T-helper 2 cell treated with Interferon-gamma antibody and Interleukin-4, amounts not matched to agents 5 μg/mL and 100 μg/mL, for 36 hours (primary cell): ENCODE measurements at regions not wholly inside any gene's neighbourhood (a gene's known extent, or its start where the extent isn't known, plus 50 kb on each side); places are given as distances from the start of the nearest gene placed in this dataset.
"Not testable (repeated sequence)": the region's sequence is repeated elsewhere in the genome, so short reads cannot be mapped to it uniquely, and the experiment has no call there.

ENCODE experiments used
- DNase-seq: peaks from one replicate; pipeline ENCODE4 v3.0.0; 2021; ENCODE audit warnings: low spot score
- H3K27ac Mint-ChIP-seq: one replicate; pipeline ENCODE4 v1.8.0; 2021; ENCODE audit warnings: mild to moderate bottlenecking, mixed read lengths
- H3K27me3 Mint-ChIP-seq: one replicate; pipeline ENCODE4 v1.8.0; 2021; ENCODE audit warnings: low read depth, mixed read lengths
- H3K36me3 Mint-ChIP-seq: one replicate; pipeline ENCODE4 v1.8.0; 2021; ENCODE audit warnings: low read depth, mixed read lengths
- H3K4me1 Mint-ChIP-seq: one replicate; pipeline ENCODE4 v1.8.0; 2021; ENCODE audit warnings: low read depth, mixed read lengths
- H3K4me3 Mint-ChIP-seq: one replicate; pipeline ENCODE4 v1.8.0; 2022; ENCODE audit warnings: mild to moderate bottlenecking, moderate library complexity, mixed read lengths
- H3K9me3 Mint-ChIP-seq: one replicate; pipeline ENCODE4 v1.8.0; 2021; ENCODE audit warnings: mixed read lengths

DNA sequence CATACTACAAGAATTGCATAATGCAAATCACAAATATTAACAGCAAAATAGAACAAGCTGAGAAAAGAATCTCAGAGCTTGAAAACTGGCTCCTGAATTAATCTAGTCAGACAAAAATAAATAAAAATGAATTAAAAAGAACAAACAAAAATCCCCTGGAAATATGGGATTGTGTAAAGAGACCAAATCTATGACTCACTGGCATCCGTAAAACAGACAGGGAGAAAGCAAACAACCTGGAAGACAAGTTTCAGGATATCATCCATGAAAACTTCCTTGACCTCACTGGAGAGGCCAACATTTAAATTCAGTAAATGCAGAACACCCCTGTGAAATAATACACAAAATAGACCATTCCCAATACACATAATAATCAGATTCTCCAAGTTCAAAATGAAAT, 229.3 kb upstream of the CTNND2 start:
- Mint-ChIP-seq H3K4me1 (no peaks in the 10 kb centered on the region), H3K9me3 (peaks cover 53% of the 10 kb centered on the region), H3K27ac (no peak overlapping the region), H3K4me3 (no peak overlapping the region), H3K36me3 (no peaks in the 10 kb centered on the region), H3K27me3 (no peaks in the 10 kb centered on the region)
- no peak for DNase-seq

DNA sequence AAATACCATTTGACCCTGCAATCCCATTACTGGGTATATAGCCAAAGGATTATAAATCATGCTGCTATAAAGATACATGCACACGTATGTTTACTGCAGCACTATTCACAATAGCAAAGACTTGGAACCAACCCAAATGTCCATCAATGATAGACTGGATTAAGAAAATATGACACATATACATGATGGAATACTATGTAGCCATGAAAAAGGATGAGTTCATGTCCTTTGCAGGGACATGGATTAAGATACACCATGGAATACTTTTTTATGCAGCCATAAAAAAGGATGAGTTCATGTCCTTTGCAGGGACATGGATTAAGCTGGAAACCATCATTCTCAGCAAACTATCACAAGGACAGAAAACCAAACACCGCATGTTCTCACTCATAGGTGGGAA, 226.8 kb upstream of the CTNND2 start:
- DNase-seq, H3K36me3 Mint-ChIP-seq, H3K27me3 Mint-ChIP-seq, H3K27ac Mint-ChIP-seq, H3K4me1 Mint-ChIP-seq, H3K4me3 Mint-ChIP-seq: not testable (repeated sequence)
- peaks cover 52% of the 10 kb centered on the region for H3K9me3 Mint-ChIP-seq

DNA sequence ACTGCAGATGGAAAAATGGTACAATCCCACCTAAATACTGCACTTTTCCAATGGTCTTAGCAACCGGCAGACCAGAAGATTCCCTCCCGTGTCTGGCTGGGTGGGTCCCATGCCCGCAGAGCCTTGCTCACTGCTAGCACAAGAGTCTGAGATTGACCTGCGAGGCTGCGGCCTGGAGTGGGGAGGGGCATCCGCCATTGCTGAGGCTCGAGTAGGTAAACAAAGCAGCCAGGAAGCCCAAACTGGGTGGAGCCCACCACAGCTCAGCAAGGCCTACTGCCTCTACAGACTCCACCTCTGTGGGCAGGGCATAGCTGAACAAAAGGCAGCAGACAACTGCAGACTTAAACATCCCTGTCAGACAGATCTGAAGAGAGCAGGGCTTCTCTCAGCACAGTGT, 221.6 kb upstream of the CTNND2 start:
- no peak overlapping the region for H3K4me3 Mint-ChIP-seq

DNA sequence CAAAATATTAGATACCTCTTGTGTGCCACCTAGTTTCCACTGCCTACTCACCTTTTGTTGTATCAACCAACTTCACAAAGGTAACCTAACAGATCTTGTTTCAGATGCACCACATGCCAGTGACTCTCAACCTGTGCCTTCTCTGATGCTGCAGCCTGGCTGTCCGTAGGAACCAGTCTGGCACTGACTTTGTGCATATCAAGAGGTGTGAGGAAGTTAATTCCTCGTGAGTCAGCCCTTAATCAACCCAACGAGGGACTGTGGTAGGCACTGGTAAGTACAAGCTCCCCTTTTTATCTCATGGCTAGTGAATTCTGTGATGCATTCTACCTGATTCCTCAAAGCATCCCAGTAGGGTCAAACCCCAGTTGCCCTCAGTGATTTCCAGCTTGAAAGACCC, 215.4 kb upstream of the CTNND2 start:
- H3K4me1 Mint-ChIP-seq: no peaks in the 10 kb centered on the region
- peaks cover 40% of the 10 kb centered on the region for H3K9me3 Mint-ChIP-seq
- DNase-seq: no peak
- no peaks in the 10 kb centered on the region for H3K36me3 Mint-ChIP-seq
- no peak overlapping the region for H3K27ac Mint-ChIP-seq
- H3K4me3 Mint-ChIP-seq: no peak overlapping the region
- no peaks in the 10 kb centered on the region for H3K27me3 Mint-ChIP-seq

More for the DNA sequence above, 221.6 kb upstream of the CTNND2 start:
- Mint-ChIP-seq H3K4me1 (no peaks in the 10 kb centered on the region), H3K27ac (no peak overlapping the region), H3K9me3 (peaks cover 35% of the 10 kb centered on the region), H3K27me3 (no peaks in the 10 kb centered on the region), H3K36me3 (no peaks in the 10 kb centered on the region)
- no peak for DNase-seq

DNA sequence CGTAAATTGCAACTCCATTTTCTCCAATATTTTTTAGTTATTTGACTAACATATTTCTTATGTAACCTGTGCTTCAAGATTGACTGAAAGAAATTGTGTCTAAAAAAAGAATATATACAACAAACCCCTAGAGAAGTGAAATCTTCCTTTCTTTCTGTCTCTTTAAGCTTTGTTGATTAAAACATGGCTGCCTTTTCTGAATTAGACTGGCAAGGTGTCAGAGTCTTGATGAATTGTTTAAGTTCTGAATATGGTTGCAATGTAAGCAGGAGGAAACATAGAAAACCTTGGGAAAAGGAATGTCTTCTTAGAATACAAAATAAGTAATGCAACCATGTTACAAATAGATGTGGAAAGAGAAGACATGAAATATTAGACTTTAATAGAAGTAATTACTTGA, 209.8 kb upstream of the CTNND2 start:
- H3K27me3 Mint-ChIP-seq: no peaks in the 10 kb centered on the region
- no peaks in the 10 kb centered on the region for H3K4me1 Mint-ChIP-seq
- H3K4me3 Mint-ChIP-seq: no peak overlapping the region
- H3K36me3 Mint-ChIP-seq: no peaks in the 10 kb centered on the region
- no peak for DNase-seq
- peaks cover 34% of the 10 kb centered on the region for H3K9me3 Mint-ChIP-seq
- H3K27ac Mint-ChIP-seq: no peak overlapping the region

DNA sequence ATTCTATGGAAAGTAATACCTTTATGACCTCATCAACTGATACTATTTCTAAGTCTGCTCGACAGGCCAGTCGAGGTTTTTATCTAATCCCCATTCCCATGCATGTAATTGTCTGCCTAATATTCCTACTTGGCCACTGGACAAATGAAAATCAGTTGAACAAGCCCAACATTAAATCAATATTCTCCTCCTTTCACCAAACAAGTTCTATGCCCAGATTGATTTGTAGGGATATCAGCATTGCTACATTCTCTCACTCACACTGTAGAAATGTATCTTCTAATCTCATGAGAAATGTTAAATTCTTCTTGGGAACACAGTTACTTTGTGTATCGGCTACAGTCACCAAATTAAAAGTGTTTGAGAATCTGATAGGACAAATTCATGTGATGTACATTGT, 208.8 kb upstream of the CTNND2 start:
- Mint-ChIP-seq H3K36me3 (no peaks in the 10 kb centered on the region), H3K4me3 (no peak overlapping the region), H3K27ac (no peak overlapping the region), H3K9me3 (peaks cover 34% of the 10 kb centered on the region), H3K4me1 (no peaks in the 10 kb centered on the region), H3K27me3 (no peaks in the 10 kb centered on the region)
- DNase-seq: no peak

DNA sequence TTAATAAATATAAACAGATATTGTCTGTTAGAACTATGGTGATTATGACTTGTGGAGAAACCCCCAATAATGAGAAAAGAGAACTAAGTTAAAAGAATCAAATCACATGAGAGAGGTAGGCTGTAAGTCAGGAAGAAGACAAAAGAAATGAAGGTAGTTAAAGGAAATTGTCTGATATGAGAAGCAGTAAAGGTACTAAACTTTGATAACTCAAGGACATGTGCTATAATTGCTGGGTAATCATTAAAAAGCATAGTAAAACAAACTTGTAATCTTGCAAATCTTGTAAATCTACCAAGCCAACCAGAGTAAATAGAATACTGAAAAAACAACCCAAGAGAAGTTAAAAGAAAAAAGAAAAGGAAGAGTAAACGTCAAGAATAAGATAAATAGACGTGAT, 207.0 kb upstream of the CTNND2 start:
- DNase-seq: no peak
- Mint-ChIP-seq H3K4me3 (no peak overlapping the region), H3K4me1 (no peaks in the 10 kb centered on the region), H3K9me3 (peaks cover 20% of the 10 kb centered on the region), H3K27me3 (no peaks in the 10 kb centered on the region), H3K36me3 (no peaks in the 10 kb centered on the region), H3K27ac (no peak overlapping the region)

DNA sequence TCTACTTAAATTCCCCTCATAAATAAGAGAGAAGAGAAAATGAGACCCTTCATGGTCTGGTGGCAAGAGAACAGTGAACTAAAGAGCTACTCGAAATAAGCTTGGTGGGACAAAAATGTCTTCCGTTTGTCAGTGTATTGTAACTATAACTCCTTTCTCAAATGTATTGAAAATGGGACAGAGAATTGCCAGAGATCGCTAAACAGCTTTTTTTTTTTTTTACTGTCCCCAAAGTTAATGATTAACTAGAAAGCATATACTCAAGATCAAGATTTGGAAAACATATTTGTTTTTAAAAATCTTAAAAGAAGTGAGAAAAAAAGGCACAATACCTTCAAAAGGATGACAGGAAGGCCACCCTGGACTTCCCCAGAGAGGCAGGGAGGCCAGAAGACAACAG, 206.4 kb upstream of the CTNND2 start:
- no peaks in the 10 kb centered on the region for H3K4me1 Mint-ChIP-seq
- H3K36me3 Mint-ChIP-seq: no peaks in the 10 kb centered on the region
- H3K27ac Mint-ChIP-seq: no peak overlapping the region
- H3K4me3 Mint-ChIP-seq: no peak overlapping the region
- no peak for DNase-seq
- H3K9me3 Mint-ChIP-seq: peaks cover 22% of the 10 kb centered on the region
- H3K27me3 Mint-ChIP-seq: no peaks in the 10 kb centered on the region

DNA sequence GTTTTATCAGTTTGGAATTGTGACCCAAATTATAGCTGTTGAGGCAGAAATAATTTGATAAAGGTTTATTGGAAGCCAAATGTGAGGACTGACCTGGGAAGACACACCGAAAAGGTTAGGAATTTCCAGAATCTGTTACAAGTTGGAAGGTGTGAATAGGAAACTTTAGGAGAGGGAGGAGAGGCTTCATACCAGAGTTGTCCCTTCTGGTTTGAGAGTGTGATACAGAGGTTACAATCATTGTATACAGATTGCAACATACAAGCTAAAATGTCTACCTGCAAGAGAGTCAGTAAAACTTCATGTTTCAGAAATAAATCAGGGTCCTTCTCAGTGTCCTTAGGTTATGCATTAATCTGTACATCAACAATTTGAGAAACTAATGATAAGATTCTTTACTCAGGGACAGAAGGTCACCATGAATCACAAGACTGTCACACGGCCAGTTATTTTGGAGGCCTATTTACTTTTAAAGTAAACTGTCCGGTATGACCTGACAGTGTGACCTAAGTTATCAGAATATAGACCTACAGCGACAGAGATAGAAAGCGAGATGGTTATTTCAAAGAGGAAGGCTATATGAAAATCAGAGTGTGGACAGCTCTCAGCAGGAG, 204.9 kb upstream of the CTNND2 start:
- Mint-ChIP-seq H3K4me1 (no peaks in the 10 kb centered on the region), H3K36me3 (no peaks in the 10 kb centered on the region), H3K4me3 (no peak overlapping the region), H3K27me3 (no peaks in the 10 kb centered on the region), H3K9me3 (peaks cover 20% of the 10 kb centered on the region), H3K27ac (no peak overlapping the region)
- no peak for DNase-seq

DNA sequence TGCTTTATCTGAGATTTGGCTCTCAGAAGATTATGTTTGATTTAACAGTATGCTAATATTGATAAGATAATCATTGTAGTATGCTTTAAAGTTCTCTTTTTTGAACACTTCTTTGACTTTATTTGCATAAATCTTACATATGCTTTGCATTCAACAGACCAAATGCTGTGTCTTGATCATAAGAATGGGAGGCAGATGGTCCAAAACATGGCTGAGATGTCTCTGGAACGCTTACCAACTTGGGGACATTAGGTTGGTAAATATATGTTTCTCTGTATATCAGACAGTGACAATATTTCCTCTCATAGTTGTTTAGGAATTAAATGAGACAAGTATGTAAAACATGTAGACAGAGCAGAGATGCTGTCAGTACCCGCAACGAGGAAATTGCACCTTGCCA, 197.9 kb upstream of the CTNND2 start:
- DNase-seq: no peak
- no peak overlapping the region for H3K27ac Mint-ChIP-seq
- H3K4me1 Mint-ChIP-seq: no peaks in the 10 kb centered on the region
- H3K27me3 Mint-ChIP-seq: no peaks in the 10 kb centered on the region
- peaks cover 26% of the 10 kb centered on the region for H3K9me3 Mint-ChIP-seq
- no peak overlapping the region for H3K4me3 Mint-ChIP-seq
- H3K36me3 Mint-ChIP-seq: no peaks in the 10 kb centered on the region

DNA sequence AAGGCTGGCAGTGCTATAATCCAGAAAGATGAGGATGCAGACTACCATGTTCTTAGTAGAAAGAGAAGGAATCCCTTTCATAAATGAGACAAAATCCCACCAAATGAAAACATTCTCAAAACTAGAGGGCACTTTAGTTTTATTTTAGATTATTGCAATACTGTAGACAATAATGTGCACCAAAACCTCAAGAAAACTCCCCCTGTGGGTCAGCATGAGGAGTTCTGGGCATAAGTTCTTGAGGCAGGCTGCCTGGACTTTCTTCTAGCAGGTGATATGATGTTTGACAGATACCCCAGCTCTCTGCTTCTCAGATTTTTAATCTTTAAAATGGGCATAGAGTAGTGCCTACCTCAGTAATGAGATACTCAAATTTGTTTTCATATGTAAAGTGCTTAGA, 196.3 kb upstream of the CTNND2 start:
- Mint-ChIP-seq H3K9me3 (peaks cover 27% of the 10 kb centered on the region), H3K27ac (no peak overlapping the region), H3K4me3 (no peak overlapping the region), H3K36me3 (no peaks in the 10 kb centered on the region), H3K27me3 (no peaks in the 10 kb centered on the region), H3K4me1 (no peaks in the 10 kb centered on the region)
- no peak for DNase-seq

DNA sequence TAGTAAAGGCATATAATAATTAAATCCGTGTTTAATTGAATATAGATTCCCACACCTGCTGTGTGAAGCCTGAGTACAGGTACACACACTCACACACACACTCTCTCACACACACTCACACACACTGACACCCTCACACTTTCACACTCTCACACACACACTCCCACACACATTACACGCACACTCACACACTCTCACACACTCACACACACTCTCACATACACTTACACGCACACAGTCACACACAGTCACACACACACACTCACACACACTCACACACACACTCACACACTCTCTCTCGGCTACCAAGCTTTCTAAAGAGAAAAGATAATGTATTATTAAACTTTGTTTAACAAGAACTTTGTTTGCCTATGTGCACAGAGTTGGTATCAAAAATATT, 195.1 kb upstream of the CTNND2 start:
- no peak for DNase-seq
- no peaks in the 10 kb centered on the region for H3K27me3 Mint-ChIP-seq
- no peaks in the 10 kb centered on the region for H3K4me1 Mint-ChIP-seq
- no peak overlapping the region for H3K4me3 Mint-ChIP-seq
- H3K36me3 Mint-ChIP-seq: no peaks in the 10 kb centered on the region
- H3K27ac Mint-ChIP-seq: no peak overlapping the region
- H3K9me3 Mint-ChIP-seq: peaks cover 33% of the 10 kb centered on the region

DNA sequence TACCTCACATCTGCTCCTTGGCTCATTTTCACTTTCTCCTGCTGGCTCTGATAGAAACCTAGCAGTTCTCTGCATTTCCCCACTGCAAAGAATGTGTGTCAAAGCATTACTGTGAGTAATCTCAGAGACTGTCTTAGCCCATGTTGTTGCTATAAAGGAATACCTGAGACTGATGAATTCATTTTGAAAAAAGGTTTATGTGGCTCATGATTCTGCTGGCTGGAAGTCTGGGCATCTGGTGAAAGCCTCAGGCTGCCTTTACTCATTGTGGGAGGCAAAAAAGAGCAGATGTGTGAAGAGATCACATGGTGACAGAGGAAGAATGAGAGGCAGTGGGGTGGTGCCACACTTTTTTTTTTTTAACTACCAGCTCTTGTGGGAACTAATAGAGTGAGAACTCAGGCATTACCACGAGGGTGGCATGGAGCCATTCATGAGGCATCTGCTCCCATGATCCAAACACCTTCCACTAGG, 191.6 kb upstream of the CTNND2 start:
- Mint-ChIP-seq H3K27me3 (no peaks in the 10 kb centered on the region), H3K27ac (no peak overlapping the region), H3K4me1 (no peaks in the 10 kb centered on the region), H3K36me3 (no peaks in the 10 kb centered on the region), H3K9me3 (peaks cover 36% of the 10 kb centered on the region), H3K4me3 (no peak overlapping the region)
- no peak for DNase-seq

DNA sequence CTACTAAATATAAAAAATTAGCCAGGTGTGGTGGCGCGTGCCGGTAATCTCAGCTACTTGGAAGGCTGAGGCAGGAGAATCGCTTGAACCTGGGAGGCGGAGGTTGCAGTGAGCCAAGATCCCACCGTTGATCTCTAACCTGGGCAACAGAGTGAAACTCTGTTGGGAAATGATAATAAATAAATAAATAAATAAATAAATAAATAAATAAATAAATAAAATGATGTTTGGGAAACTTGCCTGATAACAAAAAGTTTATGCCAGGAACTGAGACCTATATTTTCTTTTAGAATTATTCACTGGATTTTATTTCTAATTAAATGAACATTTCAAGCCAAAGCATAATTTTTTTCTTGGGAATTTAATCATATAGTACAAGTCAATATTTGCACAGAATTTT, 189.3 kb upstream of the CTNND2 start:
- H3K27me3 Mint-ChIP-seq: no peaks in the 10 kb centered on the region
- no peaks in the 10 kb centered on the region for H3K36me3 Mint-ChIP-seq
- no peak overlapping the region for H3K4me3 Mint-ChIP-seq
- H3K27ac Mint-ChIP-seq: no peak overlapping the region
- no peaks in the 10 kb centered on the region for H3K4me1 Mint-ChIP-seq
- no peak for DNase-seq
- H3K9me3 Mint-ChIP-seq: peaks cover 31% of the 10 kb centered on the region

DNA sequence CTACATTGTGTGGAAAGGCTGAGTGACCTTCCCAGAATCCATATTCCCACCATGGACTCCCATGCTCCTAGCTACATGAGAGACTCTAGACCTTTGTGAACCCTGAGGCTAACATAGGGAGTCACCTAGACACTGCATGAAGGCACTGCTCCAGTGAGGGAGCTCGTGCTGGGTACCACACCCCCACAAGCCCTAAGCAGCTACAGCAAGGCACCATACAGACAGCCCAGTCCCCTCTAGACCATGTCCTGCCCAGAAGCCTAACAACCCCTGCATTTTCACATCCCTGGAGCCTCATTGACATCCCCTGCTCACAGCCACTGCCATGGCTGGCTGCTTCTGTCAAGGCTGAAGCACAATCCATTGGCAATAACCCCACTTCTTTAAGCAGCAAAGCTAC, 176.5 kb upstream of the CTNND2 start:
- H3K4me1 Mint-ChIP-seq: no peaks in the 10 kb centered on the region
- no peak for DNase-seq
- no peak overlapping the region for H3K27ac Mint-ChIP-seq
- no peaks in the 10 kb centered on the region for H3K27me3 Mint-ChIP-seq
- H3K36me3 Mint-ChIP-seq: no peaks in the 10 kb centered on the region
- H3K9me3 Mint-ChIP-seq: peaks cover 34% of the 10 kb centered on the region
- H3K4me3 Mint-ChIP-seq: no peak overlapping the region
